EH (cell line): ENCODE measurements at regions not wholly inside any gene's neighbourhood (a gene's known extent, or its start where the extent isn't known, plus 50 kb on each side); places are given as distances from the start of the nearest gene placed in this dataset.

Source experiments
- DNase-seq: peaks from one replicate; pipeline ENCODE4 v3.0.0-alpha.2; 2015; ENCODE audit warnings: low read depth

DNA sequence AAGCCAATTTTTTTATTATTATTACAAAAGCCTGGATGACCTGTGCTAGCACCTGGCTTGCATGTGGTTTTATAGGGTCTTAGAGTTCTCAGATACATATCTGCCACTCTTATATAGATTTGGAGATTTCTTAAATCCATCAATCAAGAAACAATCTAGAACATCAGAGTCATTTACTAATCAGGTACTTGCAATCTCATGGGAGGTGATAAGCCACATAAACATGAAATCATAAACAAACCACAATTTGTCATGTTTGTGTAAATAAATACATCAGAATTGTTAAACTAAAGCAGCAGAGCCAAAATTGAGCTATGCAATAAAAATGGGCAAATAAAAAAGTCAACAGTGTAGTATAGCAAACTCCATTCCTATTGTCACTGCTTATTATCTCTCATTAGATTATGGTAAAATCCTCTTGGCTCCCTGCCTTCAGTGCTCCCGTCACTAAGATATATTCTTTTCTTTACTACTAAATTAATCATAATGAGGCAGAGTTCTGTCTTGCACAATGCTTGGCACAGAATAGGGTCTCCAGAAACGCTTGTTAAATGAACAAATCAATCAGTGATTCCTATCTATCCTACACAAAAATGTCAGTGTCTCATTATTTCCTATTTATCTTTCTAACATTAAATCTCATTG, 108.7 kb upstream of the TTC29 start:
- peak; percentile 20 for DNase-seq

DNA sequence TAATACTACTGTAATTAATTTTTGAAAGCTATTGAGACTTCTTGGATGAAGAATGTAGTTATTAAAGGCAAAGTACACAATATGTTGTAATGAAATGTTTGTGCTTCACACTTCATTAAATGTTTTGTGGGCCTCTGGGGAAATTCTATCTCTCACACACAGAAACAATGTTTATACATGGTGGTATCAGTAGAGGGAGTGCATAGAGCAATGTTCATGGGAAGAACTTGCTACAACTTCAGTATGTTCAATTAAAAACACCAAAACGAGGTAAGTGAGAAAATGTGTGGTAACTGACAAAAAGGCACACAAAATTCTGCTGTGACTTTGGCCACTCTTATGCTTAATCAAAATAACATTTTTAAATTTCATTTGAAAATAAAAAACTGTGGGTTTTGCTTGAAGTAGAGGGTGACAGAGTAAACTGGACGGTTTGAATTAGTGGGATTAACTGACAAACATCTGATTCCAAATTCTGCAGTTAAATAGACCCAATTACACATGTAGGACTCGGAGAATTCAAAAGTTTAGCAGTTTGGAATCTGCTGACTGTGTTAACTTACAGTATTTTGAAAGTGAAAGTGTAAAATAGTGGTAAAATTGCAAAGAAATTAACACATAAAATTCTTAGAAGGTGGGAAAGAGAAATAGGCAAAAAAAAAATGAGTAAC, 111.4 kb upstream of the TTC29 start:
- DNase-seq, result peak; percentile 42

DNA sequence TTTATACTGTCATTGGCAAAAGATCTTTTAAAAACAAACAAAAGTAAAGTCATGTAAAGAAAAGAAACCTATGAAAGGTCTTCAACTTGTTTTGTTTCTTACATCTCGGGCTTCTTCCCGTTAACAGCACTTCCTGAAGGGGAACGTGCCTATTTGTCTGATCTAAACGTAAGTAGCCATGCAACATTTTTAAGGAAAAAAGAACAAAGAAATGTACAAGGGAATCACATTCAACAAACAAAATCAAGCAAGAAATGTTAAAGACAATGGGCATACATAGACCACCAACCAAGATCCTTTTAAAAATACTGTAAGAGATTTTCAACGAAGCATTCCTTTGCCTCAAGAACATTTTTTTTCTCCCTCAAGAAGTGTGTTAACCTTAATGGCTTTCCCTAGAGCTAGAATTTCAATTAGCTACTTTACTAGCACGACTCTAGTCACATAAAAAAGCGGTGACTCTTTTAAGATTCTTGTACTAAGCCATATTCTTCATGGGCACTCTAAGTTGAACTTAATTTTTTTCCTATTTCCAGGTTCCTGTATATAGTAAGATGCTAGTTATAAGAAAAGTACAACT, 112.0 kb upstream of the TTC29 start:
- peak; percentile 57 for DNase-seq

DNA sequence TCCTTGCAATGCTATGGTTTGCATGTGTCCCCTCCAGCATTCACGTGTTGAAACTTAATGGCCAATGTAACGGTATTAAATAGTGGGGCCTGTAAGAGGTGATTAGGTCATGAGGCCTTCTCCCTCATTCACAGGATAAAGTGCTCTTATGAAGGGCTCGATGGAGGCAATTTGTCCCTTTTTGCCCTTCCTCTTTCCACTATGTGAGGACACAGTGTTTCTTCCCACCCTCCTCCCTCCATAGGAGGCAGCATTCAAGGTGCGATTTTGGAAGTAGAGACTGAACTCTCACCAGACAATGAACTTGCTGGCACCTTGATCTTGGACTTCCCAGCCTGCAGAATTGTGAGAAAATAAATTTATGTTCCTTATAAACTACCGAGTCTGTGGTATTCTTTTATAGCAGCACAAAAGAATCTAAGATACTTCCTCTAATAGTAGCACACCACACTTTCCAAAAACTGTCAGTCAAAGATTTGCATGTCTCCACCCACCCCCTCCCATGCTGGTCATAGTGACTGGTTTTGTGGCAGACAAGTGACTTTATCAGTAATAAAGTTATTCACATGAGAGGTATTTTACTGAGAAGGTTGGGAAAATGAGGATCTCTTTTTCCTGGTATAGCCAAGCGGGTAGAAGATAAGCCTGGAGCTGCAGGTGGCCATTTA, 113.5 kb upstream of the TTC29 start:
- DNase-seq, result no peak

DNA sequence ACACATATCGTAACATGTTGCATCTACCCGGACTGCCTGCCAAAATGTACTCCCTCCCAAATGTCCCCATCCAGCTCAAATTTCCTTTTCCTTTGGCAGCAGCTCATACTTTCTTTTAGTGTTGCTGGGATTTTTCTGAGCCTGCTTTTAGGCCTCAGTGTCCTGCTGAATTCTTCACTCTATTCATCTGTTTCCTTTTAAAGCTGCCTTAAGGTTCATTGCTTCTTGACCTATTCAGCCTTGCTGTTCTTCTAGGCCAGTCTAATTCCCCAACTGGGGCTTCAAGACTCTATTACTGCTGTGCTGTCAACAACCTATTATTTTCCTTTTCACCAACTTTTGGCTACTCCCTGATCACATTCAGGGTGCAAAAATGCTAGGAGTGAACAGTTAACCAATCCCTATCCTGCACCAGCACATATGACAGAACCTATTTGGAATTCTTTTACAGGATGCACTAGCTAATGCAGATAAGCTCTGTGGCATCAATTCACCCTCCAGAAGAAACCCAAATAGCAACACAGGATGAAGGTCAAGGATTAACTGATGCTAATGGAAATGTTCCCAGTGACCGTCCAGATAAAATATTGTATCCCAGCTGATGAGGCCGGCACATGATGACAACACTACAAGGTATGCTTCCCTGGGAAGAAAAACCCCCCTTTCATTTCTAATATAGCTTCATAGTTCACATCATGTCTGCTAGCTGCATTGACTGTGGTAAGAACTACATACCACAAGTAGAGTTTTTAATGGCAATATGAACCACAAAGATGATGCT, 114.7 kb upstream of the TTC29 start:
- peak; percentile 90 for DNase-seq

DNA sequence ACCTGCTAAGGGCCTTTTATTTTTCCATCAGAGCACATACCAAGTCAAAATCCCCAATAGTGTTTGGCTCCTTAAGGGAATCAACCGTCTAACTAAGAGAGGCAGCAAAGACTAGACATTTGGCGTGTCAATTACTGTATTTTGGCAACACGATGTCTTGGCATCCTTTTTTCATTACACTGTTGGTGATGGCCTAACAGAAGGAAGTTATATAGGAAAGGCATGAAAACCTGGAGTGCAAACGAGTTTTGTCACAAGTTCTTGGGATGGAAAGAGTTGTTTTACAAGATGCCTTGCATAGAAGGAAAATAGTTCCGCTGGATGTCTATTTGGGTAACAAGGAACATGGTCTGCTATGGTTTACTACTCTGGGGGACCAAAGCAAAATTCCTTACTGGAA, 119.2 kb upstream of the TTC29 start:
- no peak for DNase-seq

DNA sequence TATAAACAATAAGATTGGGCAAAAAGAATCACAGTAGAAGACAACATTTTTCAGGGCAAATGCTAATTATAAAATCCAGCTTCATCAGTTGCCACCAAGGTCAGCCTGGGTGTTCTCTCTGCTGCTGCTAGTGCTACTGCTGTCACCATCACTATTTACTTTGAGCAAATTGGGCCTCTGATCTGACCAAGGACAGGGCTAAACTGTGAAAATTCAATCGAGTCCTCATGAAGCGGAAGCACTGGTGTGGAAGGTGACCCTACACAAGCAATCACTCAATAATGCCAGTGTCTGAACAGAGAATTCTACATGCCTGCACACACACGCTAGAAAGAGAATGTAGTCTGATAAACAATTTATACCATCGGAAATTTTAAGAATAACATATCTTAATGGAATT, 122.9 kb upstream of the TTC29 start:
- DNase-seq, result no peak

DNA sequence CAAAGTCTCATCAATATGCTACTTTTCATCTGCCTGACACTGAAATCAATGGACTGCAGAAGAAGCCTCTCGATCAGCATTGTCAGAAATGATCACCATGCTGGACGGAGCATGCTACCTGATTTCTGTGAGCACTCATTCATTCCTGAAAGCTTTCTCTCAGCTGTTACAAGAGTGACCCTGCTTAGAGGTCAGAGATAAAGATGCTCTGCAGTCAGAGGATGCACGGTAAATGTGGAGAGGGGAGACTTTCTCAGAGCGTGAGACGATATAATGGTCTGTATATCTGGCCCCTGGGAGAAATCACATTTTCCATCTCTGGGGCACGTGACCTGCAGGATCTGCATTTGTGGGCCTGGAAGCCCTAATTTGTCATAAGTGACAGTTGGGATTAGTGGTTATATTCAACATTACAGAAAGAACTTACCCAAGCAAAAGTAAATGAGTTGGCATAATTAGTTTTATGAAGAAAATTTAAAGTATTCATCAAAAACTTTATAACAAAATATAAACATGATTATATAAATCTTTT, 125.6 kb upstream of the TTC29 start:
- DNase-seq, result no peak

DNA sequence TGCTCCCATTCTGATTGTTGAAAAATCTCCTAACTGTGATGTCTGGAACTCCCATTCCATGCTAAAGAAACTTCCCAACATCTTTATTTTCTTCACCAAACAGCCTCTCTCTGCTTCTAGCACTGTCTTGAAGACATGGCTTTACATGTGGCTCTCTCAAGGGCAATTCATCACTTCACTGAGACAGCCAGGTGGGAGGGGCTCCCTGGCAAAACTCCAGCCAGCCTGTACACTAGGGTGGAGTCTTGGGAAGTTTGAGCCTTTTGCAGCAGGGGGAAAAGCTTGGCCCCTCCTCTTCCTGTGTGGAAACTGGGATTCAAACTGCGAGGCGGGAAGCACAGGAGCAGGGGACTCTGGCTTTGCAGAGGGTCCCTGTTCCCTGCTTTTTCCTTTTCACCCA, 130.5 kb upstream of the TTC29 start:
- DNase-seq, result no peak

DNA sequence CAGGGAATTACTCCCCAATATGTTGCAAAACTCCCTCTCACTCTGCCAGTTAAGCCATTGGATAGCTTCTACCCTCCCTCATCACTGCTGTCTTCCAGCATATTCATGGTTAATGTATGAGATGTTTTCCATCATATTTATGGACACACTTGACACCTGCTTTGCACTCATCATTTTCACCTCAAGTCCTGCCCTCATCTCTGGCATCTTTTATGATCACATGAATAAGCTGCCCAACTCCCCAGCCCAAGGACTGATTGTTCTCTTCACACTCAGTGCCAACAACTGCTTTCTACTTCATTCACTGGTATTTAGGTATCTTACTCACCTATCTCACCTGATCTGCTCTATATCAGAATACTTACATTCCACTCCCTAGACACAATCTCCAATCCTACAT, 131.1 kb upstream of the TTC29 start:
- DNase-seq, result no peak

DNA sequence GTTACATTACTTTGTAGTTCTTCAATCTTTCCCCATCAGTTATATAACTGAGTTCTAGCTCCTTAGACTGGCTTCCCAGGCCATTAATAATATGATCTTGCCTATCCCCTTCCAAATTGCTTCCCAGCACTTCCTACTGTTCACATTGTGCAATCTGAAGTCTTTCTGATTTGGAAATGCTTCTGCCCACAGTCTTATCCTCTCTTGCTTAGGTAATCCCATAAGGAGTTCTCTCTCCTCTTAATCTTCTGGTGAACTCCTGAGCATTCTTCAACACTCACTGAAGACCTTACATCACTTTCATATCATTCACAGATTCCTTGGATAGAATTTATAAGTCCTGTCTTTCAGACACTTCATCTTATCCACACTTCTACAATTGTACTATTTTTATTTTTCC, 132.7 kb upstream of the TTC29 start:
- DNase-seq, result no peak

DNA sequence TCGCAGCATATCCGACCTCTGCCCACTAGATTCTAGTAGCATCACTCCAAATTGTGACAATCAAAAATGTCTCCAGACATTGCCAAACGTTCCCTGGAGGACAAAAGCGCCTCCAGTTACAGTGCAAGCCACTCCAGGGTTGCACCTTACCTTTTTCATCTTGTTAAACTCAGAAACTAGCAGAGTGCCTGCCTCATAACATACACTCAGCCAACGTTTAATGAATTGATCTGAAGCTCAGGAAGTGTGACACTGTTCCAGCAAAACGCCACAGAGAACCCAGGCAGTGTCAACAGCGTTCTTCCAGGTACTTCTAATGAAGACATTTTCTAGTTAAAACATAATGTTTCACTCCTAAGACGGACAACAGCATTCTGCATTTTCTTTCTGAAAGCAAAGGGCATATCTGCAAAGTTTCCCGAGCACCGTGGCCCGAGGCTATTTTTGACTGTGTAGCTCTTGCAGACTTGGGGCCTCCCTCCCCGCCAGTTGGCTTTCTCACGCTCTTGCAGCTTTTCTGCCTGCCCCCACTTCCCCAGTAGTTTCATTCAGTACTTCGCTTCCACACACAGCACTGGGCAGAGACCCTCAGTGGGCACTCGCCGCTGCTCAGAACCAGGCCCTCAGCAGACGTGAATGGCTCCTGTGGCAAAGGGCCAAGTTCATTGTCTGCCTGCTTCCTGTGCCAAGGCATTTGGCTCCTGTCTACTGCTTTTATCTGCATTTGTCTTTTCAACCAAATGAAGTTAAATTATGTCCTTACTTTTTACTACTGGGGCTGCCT, 133.4 kb upstream of the TTC29 start:
- peak; percentile 46 for DNase-seq

DNA sequence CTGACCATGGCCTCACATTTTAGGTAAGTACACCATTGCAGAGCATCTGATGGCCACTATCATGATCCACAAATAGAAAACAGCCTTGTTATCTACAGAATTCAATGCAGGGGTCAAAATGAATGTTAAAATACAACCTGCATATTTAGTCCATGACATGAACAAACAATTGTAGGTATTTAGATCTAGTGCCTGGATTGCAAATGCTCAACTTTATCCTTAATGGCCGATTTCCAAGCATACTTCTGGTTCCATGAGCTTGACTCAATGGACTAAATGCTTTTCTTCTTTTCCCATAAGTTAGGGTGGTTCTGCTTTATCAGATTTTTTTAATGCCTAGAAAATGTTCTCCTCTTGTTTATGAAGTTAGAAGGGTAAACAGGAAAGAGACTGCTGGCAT, 139.2 kb upstream of the TTC29 start:
- no peak for DNase-seq

DNA sequence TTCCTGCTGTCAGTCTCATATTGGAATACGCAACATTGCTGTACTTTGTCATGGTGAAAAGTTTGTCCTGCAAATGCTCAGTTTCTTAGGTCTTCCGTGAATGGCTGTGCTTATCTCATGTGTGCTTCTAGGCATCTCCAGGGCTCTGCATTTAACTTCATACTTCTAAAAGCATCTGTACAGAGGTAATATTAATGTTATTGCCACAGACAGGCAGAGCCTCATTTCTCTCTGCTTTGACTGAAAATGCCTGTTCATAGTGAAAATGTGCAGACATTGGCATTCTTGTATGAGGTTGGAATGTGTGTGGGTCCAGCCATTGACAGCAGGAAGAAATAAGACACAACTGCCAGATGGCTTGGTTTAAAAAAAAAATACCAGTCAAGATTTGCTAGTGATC, 140.1 kb upstream of the TTC29 start:
- no peak for DNase-seq

DNA sequence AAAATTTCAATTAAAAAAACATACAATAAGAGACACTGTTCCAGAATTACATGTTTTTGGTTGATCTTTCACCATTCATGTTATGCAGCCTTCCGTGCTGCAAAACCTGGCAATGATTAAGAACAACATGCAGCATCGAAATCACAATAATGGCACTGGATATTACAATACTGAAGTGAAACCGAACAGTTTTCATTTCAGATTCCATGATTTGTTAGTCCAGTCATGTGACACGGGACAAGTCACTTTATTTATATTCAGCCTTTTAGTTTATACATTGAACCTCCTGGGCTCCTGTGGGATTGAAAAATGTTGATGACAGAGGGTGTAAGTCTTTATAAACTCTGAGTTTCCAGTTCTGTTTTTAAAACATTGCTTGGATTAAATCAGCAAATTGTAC, 142.5 kb upstream of the TTC29 start:
- DNase-seq, result no peak

DNA sequence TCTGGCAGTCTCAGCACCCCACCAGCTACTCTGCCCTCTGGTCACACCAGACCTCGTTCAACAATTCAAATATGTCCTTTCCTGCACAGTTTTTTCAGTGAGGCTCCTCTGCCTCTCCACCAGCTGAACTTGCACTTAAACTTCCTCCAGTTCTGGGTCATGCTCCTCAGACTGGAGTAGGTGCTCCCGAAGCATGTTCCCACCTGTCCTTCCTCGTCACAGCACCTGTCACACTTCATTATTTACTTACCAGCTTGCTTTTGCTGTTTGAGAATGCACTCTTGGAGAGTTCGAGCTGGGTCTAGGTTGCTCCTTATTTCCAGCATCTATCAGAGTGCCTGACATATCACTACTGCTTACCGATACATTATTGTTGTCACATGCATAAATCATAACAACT, 144.8 kb upstream of the TTC29 start:
- no peak for DNase-seq

DNA sequence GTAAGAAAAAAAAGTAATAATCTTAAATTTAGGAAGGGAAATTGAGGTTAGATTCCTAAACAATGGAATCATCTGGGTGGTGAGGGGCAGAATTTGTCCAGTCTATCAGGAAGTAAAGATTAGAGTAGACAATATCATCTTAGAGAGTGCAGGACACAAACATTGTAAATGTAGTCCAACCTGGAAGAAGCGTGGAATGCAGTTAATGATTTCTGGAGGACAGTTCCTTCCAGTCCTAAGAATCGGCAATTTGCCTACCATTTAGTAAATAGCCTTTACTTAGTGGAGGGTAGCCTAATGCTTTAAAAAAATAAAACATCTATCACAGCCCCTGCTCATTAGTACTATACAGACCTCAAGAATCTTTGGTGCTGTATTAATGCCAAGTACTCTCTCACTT, 147.5 kb upstream of the TTC29 start:
- DNase-seq, result no peak

DNA sequence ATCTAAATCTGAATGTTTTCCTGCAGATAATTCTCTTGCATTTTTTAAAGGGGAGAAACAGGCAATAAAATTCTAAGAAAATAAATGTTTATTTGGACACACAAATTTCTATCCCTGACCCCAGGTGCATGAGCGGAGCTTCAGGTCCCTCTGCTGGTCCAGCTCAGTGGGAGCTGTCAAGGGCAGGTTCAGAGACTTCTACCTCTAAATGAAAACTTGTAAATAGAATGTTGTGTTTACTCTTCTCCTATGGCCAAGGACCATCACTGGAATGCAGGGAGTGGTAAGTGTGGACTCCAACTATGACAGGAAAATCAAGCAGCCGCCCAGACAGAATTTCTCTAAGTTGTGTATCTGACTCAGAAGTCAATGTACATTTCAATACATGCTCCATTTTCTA, 148.6 kb upstream of the TTC29 start:
- DNase-seq, result no peak

DNA sequence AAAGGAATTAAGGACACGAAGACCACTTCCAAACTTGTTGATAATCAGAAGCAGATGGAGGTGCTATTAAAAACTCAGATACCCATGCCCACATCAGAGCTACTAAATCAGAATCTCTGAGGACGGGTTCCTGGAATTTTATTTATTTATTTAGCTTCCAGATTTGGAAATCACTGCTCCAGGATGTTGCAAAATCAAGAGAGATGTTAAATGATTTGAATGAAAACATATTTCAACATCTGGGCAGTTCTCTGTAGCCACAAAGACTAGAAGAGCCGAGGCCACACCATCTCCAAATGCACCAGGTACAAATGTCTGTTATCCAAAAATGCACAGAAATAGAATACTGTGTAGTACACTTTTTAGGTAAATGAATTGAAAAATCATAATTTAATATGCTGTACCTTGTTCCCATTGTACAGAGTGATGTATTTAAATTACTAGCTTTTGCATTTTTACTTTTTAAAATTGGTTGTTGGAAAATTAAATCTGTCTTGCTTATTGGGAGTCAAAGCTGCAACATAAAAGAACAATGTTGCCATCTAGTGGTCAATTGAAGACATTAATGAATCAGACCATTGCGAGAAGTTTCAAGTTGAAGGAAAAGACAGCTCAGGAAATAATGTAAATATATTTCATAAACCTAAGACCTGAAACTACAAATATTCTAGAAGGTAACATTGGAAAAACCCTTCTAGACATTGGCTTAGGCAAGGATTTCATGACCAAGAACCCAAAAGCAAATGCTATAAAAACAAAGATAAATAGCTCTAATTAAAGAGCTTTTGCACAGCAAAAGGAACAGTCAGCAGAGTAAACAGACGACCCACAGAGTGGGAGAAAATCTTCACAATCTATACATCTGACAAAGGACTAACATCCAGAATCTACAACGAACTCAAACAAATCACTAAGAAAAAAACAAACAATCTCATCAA, 151.3 kb upstream of the TTC29 start:
- peak; percentile 63 for DNase-seq

DNA sequence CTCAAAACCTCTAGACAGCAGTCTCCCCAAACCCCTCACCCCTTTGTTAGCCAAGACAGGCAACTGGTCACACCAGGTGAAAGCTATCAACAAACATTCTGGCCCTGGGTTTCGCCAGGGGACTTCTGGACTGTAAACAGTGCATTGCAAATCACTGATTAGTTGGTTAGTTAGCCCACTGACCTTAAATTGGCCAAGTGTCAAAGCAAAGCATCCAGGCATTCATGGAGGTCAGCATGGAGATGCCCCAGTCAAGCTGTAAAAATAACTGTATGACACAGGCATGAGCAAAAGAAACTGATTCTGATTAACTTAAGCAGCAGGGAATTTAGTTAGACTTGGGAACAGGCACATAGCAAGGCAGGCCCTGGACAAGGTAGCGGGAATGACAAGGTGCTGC, 156.0 kb upstream of the TTC29 start:
- DNase-seq, result peak; percentile 53
